Stimulated activated CD4-positive, alpha-beta T cell treated with anti-CD3 and anti-CD28 coated beads, Interleukin-12 subunit alpha, Interleukin-12 subunit beta, amount 100 ng/mL, for 48 hours (primary cell): ENCODE measurements at regions not wholly inside any gene's neighbourhood (a gene's known extent, or its start where the extent isn't known, plus 50 kb on each side); places are given as distances from the start of the nearest gene placed in this dataset.
"Not testable (repeated sequence)": the region's sequence is repeated elsewhere in the genome, so short reads cannot be mapped to it uniquely, and the experiment has no call there.

Source experiments
- DNase-seq, 3 donors: peaks; one replicate each; pipeline ENCODE4 v3.0.0-alpha.2; 2020; ENCODE audit warnings: low read depth in 2 of 3, low spot score in 1 of 3

GRCh38 chr6:87772597-87773530 lies 70.8 kb upstream of the AKIRIN2 start:
- DNase-seq = no peak

GRCh38 chr6:87767478-87767877 lies 65.4 kb upstream of the AKIRIN2 start:
- DNase-seq = no peak

GRCh38 chr6:87766211-87766610 lies 64.2 kb upstream of the AKIRIN2 start:
- no peak for DNase-seq

GRCh38 chr6:87763901-87764300 lies 61.9 kb upstream of the AKIRIN2 start:
- no peak for DNase-seq

- no peak for DNase-seq
These were observed 61.2 kb upstream of the AKIRIN2 start for GRCh38 chr6:87763276-87763675.

- DNase-seq = no peak
These were observed 60.1 kb upstream of the AKIRIN2 start for GRCh38 chr6:87762116-87762515.

GRCh38 chr6:87757792-87758191 lies 55.8 kb upstream of the AKIRIN2 start:
- no peak for DNase-seq

- DNase-seq = peak; percentile 32 to 33 (median 32)
These were observed 54.8 kb upstream of the AKIRIN2 start for GRCh38 chr6:87756858-87757257.

GRCh38 chr6:87755708-87756671 lies 54.0 kb upstream of the AKIRIN2 start:
- no peak for DNase-seq

GRCh38 chr6:87754828-87755227 lies 52.8 kb upstream of the AKIRIN2 start:
- DNase-seq = no peak

GRCh38 chr6:87753131-87753685 lies 51.2 kb upstream of the AKIRIN2 start:
- no peak for DNase-seq

GRCh38 chr6:87752503-87752902 lies 50.5 kb upstream of the AKIRIN2 start:
- DNase-seq = not testable (repeated sequence)
